ENCODE measurements at regions not wholly inside any gene's neighbourhood (a gene's known extent, or its start where the extent isn't known, plus 50 kb on each side); places are given as distances from the start of the nearest gene placed in this dataset.
"Not testable (repeated sequence)": the region's sequence is repeated elsewhere in the genome, so short reads cannot be mapped to it uniquely, and the experiment has no call there.

- no peak for DNase-seq
Observed at GRCh38 chr6:1445650-1446330, 56.4 kb downstream of the FOXF2 start.

DNA sequence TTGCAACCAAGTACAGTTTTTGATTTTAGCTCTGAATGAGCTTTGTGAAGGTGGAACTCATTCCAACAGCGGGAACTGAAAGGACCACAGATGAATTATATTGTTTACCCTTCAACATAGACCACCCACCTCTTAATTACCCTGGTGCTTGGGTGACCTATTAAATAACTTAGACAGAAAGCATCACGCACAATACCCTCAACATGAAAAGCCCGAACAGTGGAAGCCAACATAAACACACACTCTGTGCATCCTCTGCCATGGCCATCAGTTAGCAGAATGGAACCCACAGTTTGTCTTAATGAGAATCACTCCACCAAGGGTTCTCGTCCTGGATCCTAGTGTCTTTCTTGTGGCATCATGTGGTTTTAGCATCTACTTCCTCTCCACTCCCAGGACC, 60.5 kb downstream of the FOXF2 start:
- no peak for DNase-seq

- DNase-seq, result no peak
Observed at GRCh38 chr6:1453024-1453423, 63.6 kb downstream of the FOXF2 start.

- DNase-seq, result not testable (repeated sequence)
Observed at GRCh38 chr6:1456816-1457215, 67.4 kb downstream of the FOXF2 start.

- DNase-seq, result no peak
Observed at GRCh38 chr6:1461207-1461606, 71.8 kb downstream of the FOXF2 start.

GRCh38 chr6:1461736-1462135, 72.4 kb downstream of the FOXF2 start:
- no peak for DNase-seq

DNA sequence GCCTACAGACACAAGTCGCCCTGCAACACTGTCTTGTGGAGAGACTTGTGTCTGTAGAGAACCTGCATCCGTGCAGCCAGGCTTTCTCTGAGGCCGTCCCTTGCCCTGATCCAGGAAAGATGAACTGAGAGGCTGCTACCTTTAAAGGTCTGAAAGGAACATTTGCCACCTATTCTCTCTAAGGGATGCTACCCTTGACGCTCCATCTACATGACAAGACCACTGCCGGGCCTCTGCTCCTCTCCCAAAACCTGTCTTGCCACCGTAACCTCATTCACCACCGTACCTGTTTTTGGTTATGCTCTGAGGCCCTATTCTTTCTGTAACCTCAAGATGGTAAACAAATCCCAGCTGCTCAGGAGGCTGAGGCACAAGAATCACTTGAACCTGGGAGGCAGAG, 73.9 kb downstream of the FOXF2 start:
- no peak for DNase-seq

GRCh38 chr6:1463751-1464426, 74.5 kb downstream of the FOXF2 start:
- DNase-seq, result no peak

- no peak for DNase-seq
Observed at GRCh38 chr6:1464781-1465370, 75.5 kb downstream of the FOXF2 start.

DNA sequence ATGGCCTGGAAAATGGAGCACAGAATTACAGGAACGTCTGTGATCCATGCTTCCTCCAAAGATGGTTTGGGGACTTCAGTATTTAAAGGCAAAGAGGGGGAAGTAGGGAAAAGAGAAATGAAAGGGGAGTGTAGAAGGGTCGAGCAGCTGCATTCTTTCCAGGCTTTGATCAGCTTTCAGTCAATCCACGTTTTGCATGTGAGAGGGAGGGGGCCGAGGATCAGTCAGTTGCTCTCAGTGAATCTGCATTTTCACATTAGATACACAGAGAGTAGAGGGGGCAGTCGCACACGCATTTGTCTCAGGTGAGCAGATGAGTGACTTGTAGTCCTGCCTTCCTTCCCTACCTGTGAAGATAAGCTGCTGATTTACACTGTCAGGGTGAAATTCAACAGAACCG, 78.8 kb downstream of the FOXF2 start:
- DNase-seq, result peak in 1 of 2 experiments; percentile 37

- DNase-seq, result no peak
Observed at GRCh38 chr6:1470040-1470439, 80.7 kb downstream of the FOXF2 start.

- no peak for DNase-seq
Observed at GRCh38 chr6:1472643-1473042, 83.3 kb downstream of the FOXF2 start.

DNA sequence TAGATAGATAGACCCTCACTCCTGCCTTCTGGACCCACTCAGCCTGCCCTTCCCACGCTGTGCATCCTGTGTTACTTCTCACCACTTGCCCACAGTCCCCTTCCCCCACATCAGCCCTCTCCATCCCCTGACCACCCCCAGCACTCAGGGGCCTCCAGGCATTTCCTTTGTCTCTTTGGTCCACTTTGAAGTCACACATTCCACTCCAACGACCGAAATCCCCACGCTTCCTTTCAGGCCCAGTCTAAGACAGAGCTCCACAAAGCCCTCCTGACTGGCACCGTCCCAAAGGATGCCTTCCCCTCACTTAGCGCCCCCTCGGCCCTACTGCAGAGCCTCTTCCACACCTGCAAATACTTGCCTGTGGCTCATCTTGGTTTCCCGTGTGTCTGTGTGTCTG, 83.8 kb downstream of the FOXF2 start:
- no peak for DNase-seq

DNA sequence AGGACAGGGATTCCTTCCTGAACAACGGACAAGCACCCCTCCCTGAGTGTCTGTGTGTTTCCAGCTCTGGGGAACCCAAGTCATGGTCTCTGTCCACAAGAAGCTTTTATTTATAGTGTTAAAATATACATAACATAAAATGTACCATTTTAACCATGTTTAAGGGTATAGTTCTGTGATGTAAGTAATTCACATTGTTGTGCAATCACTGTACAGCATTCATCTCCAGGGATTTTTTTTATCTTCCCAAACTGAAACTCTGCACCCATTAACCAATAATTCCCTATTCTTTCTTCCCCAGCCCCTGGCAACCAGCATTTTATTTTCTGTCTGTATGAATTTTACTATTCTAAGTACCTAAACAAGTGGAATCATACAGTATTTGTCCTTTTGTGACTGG, 84.2 kb downstream of the FOXF2 start:
- no peak for DNase-seq

- DNase-seq, result no peak
Observed at GRCh38 chr6:1474205-1474604, 84.8 kb downstream of the FOXF2 start.

- DNase-seq, result no peak
Observed at GRCh38 chr6:1475174-1475573, 85.8 kb downstream of the FOXF2 start.

DNA sequence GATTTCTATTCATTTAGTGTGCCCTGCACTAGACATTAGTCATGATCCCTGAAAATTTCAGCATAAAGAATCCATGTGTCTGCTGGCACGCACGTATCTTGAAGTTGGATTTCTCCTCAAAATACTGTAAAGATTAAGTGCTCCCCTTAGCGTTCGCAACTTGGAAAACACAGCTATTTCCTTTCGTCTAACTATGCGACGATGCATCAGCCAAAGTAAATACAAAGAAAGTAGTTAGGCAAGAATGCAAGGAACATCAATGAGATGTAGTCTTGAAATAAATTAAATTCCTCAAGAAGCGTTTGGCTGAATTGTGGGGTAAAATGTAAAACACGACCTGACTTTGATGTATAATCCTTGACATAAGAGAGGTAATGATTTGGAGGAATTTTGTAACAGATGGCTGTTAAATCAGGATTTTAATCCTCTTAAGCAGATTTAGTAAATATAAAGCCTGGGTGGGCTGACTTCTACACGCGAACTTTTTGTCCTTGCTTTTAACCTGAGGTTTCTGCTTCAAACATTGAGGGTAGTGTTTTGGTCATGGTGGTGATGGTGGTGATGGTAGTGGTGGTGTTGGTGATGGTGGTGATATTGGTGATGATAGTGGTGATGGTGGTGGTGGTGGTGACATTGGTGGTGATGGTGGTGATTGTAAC, 88.2 kb downstream of the FOXF2 start:
- DNase-seq, result no peak

- not testable (repeated sequence) for DNase-seq
Observed at GRCh38 chr6:1478163-1478826, 88.9 kb downstream of the FOXF2 start.

GRCh38 chr6:1479095-1479494, 89.7 kb downstream of the FOXF2 start:
- no peak for DNase-seq

GRCh38 chr6:1479601-1480221, 90.3 kb downstream of the FOXF2 start:
- DNase-seq, result no peak

- no peak for DNase-seq
Observed at GRCh38 chr6:1481286-1481685, 91.9 kb downstream of the FOXF2 start.

GRCh38 chr6:1482381-1483166, 93.2 kb downstream of the FOXF2 start:
- DNase-seq, result no peak

Measured in NCI-H526 (cell line).